ENCODE measurements at regions not wholly inside any gene's neighbourhood (a gene's known extent, or its start where the extent isn't known, plus 50 kb on each side); places are given as distances from the start of the nearest gene placed in this dataset.

DNA sequence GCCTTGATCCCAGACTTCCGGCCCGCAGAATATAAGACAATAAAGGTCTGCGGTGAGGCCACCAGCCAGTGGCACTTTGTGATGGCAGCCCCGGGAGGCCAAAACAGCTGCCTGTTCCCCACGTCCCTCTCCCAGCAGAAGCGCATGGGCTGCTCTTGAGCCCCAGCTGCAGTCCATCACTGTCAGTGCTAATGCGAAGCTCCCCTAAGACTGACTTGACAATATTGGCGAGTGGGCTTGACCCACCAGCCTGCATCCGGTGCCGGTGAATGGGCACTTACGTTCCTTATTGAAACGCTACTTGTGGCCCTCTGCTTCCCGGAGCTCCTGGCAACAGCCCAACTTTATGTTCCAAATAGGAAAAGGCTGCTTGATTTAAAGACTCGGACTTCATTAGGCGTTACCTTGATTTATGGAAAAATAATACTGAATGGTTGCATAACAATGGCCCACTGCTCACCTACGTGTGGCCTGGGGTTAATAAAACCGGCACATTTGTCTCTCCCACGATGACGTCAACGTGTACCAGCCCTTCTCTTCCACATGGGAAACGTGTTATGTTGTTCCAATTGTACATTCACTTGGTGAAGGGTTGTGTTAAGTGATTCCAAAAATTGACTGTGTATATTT lies 93.4 kb upstream of the SEPTIN5 start:
- DNase-seq (ENCODE audit: insufficient read length, low spot score) (no peak), FAIRE-seq (no peak)

GRCh38 chr22:19621373-19622060 lies 92.8 kb upstream of the SEPTIN5 start:
- no peak for FAIRE-seq
- no peak for DNase-seq (ENCODE audit: insufficient read length, low spot score)

- no peak for DNase-seq (ENCODE audit: insufficient read length, low spot score)
Measured at GRCh38 chr22:19622061-19622441, 92.3 kb upstream of the SEPTIN5 start.

GRCh38 chr22:19625331-19626041 lies 88.8 kb upstream of the SEPTIN5 start:
- FAIRE-seq (no peak), DNase-seq (ENCODE audit: insufficient read length, low spot score) (no peak)

More at GRCh38 chr22:19622061-19622441, 92.3 kb upstream of the SEPTIN5 start:
- FAIRE-seq: no peak

- FAIRE-seq (no peak), DNase-seq (ENCODE audit: insufficient read length, low spot score) (no peak)
Measured at GRCh38 chr22:19626042-19626587, 88.2 kb upstream of the SEPTIN5 start.

GRCh38 chr22:19626666-19627065 lies 87.6 kb upstream of the SEPTIN5 start:
- DNase-seq (ENCODE audit: insufficient read length, low spot score) (no peak), FAIRE-seq (no peak)

DNA sequence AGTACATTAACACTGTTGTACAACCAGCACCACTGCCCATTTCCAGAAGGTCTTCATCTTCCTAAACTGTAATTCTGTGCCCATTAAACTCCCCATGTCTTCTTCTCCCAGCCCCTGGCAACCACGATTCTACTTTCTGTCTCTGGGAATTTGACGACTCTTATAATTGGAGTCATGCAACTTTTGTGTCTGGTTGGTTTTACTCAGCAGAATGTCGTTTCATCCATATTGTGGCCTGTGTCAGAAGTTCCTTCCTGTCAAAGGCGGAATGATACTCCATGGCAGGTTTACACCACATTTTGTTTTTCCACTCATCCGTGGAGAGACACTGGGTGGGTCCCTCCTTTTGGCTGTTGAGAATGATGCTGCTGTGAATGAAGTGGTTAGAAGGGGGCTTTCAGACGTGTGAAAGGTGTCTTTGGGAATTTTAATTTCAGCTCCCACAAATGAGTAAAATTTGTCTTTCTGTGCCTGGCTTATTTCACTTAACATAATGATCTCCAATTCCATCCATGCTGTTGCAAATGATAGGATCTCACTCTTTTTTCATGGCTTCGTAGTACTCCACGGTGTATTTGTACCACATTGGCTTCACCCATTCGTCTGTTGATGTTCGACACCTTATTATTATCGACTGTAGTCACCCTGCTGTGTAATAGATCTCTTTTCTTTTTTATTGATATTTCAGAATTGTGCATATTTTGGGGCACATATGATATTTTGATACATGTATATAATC lies 86.1 kb upstream of the SEPTIN5 start:
- DNase-seq (ENCODE audit: insufficient read length, low spot score): no peak
- FAIRE-seq: no peak

DNA sequence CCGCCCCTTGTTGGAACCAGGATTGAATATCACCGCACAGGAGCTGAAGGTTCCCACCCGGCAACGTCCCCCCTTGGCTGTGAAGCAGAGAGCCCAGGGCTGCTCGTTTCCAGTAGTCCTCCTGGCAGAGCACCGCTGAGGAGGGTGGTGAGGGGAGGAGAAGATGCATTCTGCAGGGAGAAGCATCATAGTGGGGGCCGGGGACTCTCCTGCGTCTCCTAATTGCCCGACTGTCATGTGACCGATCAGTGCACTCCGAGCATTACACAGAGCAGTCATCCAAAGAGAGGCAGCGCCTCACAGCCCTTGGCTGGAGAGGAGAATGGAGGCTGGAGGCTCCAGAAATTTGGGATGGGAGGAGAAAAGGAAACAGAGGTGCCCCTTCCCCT lies 85.0 kb upstream of the SEPTIN5 start:
- FAIRE-seq (no peak), DNase-seq (ENCODE audit: insufficient read length, low spot score) (no peak)

DNA sequence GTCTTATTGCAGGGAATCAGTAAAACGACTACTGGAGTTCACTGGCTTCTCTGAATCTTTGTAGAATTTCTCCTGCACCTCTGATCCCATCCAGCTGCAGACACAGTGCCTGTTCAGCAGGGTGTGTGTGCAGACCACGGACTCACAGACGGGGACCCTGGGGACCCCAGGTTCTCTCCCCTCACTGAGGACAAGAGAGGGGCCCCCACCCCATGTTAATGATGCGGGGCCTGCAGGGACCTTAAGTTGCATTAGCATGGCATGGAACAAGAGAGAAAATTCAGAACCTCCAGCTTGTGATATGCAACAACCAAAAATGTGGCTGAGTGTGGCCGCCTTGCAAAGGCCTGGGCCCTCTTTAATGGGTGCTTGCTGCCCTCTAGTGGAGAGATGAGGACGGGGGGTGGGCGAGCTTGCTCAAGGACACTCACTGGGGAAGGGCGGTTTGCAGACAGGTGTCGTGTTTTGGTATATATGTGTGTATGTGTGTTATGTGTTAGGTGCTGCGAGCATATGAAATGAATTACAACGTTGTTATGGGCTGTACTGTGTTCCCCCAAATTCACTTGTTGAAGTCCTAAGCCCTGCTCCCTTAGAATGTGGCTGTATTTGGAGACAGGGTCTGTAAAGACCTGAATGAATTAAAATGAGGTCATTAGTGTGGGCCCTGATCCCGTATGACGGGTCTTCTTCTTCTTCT lies 84.4 kb upstream of the SEPTIN5 start:
- FAIRE-seq: peak; percentile 81
- DNase-seq (ENCODE audit: insufficient read length, low spot score): peak; percentile 88

DNA sequence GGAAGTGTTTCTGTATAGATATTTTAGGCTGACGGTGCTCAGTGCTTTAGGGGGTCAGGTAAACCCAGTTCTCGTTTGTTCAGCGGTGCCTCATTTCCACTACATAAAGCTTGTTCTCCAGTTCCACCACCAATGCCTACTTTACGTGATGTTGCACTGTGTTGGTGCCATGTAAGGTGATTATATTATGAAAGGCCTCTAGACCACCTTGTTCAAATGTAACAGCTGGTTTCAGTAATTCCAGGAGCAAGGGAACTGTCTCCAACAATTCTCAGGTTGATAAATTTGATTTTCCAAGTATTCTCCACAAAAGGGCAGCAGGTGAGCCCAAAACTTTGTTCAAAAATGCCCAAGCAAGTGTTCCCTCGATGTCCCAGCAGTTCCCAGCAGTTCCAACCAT lies 83.7 kb upstream of the SEPTIN5 start:
- DNase-seq (ENCODE audit: insufficient read length, low spot score) (no peak), FAIRE-seq (no peak)

GRCh38 chr22:19631899-19632667 lies 82.2 kb upstream of the SEPTIN5 start:
- DNase-seq (ENCODE audit: insufficient read length, low spot score): peak; percentile 21
- FAIRE-seq: peak; percentile 28

GRCh38 chr22:19632668-19633148 lies 81.6 kb upstream of the SEPTIN5 start:
- FAIRE-seq (no peak), DNase-seq (ENCODE audit: insufficient read length, low spot score) (no peak)

GRCh38 chr22:19634226-19634975 lies 79.9 kb upstream of the SEPTIN5 start:
- FAIRE-seq (no peak), DNase-seq (ENCODE audit: insufficient read length, low spot score) (no peak)

- no peak for DNase-seq (ENCODE audit: insufficient read length, low spot score)
- FAIRE-seq: no peak
Measured at GRCh38 chr22:19635644-19636043, 78.7 kb upstream of the SEPTIN5 start.

DNA sequence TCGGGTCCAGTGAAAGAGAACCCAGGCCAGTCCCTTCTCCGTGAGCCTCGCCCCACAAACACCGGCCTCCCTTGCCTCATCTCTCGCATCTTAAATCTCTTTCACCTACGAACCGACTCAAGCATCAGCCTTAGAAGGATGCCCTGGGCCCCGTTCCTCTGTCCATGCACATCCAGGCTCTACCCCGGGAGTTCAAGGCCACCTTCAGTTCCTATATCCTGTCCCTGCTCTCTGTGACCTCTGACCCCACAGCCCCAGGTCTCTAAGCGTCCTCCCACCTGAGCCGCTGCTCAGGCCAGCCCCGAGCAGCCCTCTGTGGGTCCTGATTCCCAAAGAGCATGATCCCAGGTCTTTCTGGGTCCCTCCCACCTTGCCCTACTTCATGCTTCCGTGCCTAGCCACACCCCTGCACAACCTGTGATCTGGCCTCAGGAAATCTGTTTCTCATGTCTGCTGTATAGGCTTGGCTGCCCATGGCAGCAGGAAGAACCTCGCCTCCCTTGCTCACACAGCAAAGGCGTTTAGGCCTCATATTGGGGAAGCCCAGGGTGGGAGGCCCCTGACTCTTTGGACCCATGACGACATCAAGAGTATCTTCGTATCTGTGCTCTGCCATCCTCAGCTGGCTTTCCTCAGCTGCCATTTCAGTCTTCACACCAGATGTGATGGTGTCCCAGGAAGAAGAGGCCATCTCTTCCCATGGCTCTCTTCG lies 77.5 kb upstream of the SEPTIN5 start:
- no peak for FAIRE-seq
- no peak for DNase-seq (ENCODE audit: insufficient read length, low spot score)

- no peak for FAIRE-seq
- no peak for DNase-seq (ENCODE audit: insufficient read length, low spot score)
Measured at GRCh38 chr22:19637408-19638281, 76.7 kb upstream of the SEPTIN5 start.
